Type B pancreatic cell (in vitro differentiated cells): ENCODE measurements at regions not wholly inside any gene's neighbourhood (a gene's known extent, or its start where the extent isn't known, plus 50 kb on each side); places are given as distances from the start of the nearest gene placed in this dataset.

Source experiments
- DNase-seq: peaks from one replicate; pipeline ENCODE4 v3.0.0; 2021; ENCODE audit warnings: mixed read lengths; ENCODE audit not compliant: unreplicated experiment; ENCODE audit errors: extremely low spot score
- H3K27ac Mint-ChIP-seq: 2 replicates; pipeline ENCODE4 v1.8.0; 2021; ENCODE audit warnings: mild to moderate bottlenecking, mixed read lengths
- H3K27me3 Mint-ChIP-seq: 2 replicates; pipeline ENCODE4 v1.8.0; 2021; ENCODE audit warnings: mixed read lengths
- H3K36me3 Mint-ChIP-seq: 2 replicates; pipeline ENCODE4 v1.8.0; 2021; ENCODE audit warnings: mixed read lengths
- H3K4me1 Mint-ChIP-seq: one replicate; pipeline ENCODE4 v1.8.0; 2021; ENCODE audit warnings: mixed read lengths; ENCODE audit not compliant: unreplicated experiment
- H3K4me3 Mint-ChIP-seq: 2 replicates; pipeline ENCODE4 v1.8.0; 2021; ENCODE audit warnings: mild to moderate bottlenecking, mixed read lengths
- H3K9me3 Mint-ChIP-seq: 2 replicates; pipeline ENCODE4 v1.8.0; 2021; ENCODE audit warnings: mixed read lengths
- TF ChIP-seq, protein P1 (sequence below): fragments of 200-600 bp; sonication (generic); conservative IDR thresholded peaks from 2 replicates; pipeline ENCODE4 v1.5.0; 2021; ENCODE audit warnings: antibody characterized with exemption, mild to moderate bottlenecking

DNA sequence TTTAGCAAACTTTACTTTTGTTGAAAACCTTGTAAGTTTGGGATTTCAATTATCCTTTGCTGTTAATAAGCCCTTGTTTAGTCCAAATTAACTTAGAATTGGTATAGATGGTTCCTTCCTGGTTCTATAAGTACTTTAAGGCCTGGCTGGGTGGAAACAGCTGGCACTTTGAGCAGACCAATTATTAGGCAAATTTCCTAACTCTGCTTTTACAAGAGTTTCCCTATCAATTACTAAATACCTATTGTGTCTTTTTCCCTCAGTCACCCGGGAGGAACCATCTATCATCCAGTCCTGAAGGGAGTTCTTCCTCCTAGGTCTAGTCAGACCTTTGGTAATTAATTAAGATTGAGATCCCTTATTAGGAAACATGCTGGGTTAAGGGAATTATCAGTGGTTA lies 138.0 kb downstream of the SLC38A6 start:
- DNase-seq: no peak
- Mint-ChIP-seq H3K4me3 (no peak overlapping the region), H3K27me3 (no peaks in the 10 kb centered on the region), H3K36me3 (peaks cover 9% of the 10 kb centered on the region), H3K4me1 (peaks cover 15% of the 10 kb centered on the region), H3K27ac (no peak overlapping the region), H3K9me3 (peaks cover 19% of the 10 kb centered on the region)
- TF ChIP-seq, protein P1, sequence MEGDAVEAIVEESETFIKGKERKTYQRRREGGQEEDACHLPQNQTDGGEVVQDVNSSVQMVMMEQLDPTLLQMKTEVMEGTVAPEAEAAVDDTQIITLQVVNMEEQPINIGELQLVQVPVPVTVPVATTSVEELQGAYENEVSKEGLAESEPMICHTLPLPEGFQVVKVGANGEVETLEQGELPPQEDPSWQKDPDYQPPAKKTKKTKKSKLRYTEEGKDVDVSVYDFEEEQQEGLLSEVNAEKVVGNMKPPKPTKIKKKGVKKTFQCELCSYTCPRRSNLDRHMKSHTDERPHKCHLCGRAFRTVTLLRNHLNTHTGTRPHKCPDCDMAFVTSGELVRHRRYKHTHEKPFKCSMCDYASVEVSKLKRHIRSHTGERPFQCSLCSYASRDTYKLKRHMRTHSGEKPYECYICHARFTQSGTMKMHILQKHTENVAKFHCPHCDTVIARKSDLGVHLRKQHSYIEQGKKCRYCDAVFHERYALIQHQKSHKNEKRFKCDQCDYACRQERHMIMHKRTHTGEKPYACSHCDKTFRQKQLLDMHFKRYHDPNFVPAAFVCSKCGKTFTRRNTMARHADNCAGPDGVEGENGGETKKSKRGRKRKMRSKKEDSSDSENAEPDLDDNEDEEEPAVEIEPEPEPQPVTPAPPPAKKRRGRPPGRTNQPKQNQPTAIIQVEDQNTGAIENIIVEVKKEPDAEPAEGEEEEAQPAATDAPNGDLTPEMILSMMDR: no peak

DNA sequence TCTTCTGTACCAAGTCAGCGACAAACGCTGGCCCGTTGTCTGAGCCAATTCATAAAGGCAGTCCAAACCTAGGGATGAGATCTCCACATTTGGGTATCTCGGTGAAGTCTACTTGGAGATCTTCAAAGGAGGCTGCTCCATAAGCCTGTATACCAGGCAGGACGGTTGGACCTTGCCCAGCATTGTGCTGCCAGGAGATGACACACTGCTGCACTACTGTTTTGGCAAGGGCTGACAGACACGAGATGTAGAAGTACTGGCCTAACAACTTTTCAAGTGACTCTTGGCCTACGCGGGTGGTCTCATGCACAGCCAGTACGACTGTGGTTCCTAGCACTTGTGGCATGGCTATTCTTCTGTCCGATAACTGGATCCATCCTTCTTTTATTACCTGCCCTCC lies 135.3 kb downstream of the SLC38A6 start:
- peaks cover 9% of the 10 kb centered on the region for H3K36me3 Mint-ChIP-seq

DNA sequence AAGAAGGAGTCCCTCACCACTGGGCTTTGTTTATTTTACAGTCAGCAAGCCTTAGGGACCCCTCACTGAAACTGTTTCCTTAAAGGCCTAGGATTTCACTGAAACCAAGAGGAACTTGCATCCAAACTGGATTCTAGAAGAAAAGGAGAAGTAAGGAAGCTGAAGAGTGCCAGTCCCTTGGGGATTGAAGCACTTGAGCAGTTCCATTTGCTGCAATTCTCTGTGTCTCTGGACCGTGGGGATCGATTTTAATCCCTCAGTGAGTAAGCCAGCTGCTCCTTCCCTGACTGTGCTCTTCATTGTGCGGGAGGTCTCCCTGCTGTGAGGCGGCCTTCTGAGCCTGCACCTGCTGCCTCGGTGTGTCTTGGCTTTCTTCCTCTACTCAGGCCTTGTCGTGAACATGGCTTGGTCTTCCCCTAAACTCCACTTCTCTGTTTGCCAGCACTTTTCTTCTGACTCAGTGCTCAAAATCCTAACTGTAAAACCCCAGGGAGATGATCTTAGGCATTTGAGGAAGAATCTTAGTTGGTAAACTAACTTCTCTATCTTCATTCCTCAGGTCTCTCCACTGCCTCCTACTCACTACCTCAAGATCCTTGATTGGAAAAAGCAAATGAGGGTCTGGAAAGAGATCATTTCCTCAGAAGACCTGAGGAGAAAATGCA lies 132.6 kb downstream of the SLC38A6 start:
- peaks cover 15% of the 10 kb centered on the region for H3K4me1 Mint-ChIP-seq
- peaks cover 11% of the 10 kb centered on the region for H3K9me3 Mint-ChIP-seq
- H3K27ac Mint-ChIP-seq: no peak overlapping the region
- H3K27me3 Mint-ChIP-seq: peaks cover 4% of the 10 kb centered on the region
- no peak for DNase-seq
- H3K36me3 Mint-ChIP-seq: peaks cover 9% of the 10 kb centered on the region
- TF ChIP-seq, protein P1: no peak
- no peak overlapping the region for H3K4me3 Mint-ChIP-seq

More for the DNA sequence above, 135.3 kb downstream of the SLC38A6 start:
- H3K27ac Mint-ChIP-seq: no peak overlapping the region
- no peak for DNase-seq
- peaks cover 9% of the 10 kb centered on the region for H3K4me1 Mint-ChIP-seq
- H3K27me3 Mint-ChIP-seq: no peaks in the 10 kb centered on the region
- H3K9me3 Mint-ChIP-seq: peaks cover 19% of the 10 kb centered on the region
- TF ChIP-seq, protein P1: no peak
- no peak overlapping the region for H3K4me3 Mint-ChIP-seq

DNA sequence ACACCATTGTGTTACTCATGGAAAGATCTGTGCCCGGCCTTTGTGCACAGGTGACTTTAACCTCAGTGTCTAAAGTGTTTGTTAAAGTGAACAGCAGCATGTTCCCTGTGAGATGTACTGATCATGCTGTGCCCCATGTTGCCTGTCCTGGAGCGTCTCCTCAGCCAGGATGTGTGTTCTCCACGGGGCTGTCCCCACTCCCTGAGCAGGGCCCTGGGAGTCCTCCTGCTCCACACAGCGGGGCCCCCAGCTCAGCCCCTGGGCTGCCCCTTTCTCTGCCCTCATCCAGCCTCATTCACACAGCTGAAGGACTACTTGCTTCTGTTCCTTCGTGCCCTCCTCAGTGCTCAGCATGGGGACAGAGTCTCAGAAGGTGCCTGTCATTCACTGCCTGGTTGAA lies 131.5 kb downstream of the SLC38A6 start:
- H3K27me3 Mint-ChIP-seq: peaks cover 4% of the 10 kb centered on the region
- H3K4me1 Mint-ChIP-seq: peaks cover 21% of the 10 kb centered on the region
- no peak overlapping the region for H3K4me3 Mint-ChIP-seq
- peaks cover 9% of the 10 kb centered on the region for H3K36me3 Mint-ChIP-seq
- no peak for DNase-seq
- TF ChIP-seq, protein P1: no peak
- H3K27ac Mint-ChIP-seq: no peak overlapping the region
- H3K9me3 Mint-ChIP-seq: peaks cover 11% of the 10 kb centered on the region

DNA sequence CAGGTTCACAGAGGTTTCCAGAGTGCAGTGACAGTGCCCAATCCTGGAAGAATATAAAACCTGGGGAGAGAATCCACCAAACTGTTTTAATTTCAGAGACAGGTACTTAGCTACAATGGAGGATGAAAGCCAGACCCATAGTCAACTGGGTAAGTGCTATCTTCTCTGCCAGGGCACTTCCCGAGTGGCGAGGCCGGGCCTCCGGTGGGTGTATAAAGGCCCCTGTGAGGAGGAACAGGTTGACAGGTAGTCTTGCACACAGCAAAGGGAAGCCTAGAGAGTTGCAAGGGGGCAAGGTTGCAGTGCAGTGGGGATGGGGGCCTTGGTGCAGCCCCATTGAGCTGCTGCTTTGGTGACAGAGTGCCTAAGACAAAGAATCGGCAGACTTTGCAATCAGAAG lies 130.7 kb downstream of the SLC38A6 start:
- TF ChIP-seq, protein P1: no peak
- Mint-ChIP-seq H3K36me3 (peaks cover 9% of the 10 kb centered on the region), H3K4me1 (peaks cover 21% of the 10 kb centered on the region), H3K27ac (peak overlapping the region; percentile 3), H3K9me3 (peaks cover 11% of the 10 kb centered on the region), H3K27me3 (peaks cover 4% of the 10 kb centered on the region), H3K4me3 (peak overlapping the region; percentile 55)
- no peak for DNase-seq
